SK-N-SH (cell line): ENCODE measurements at regions not wholly inside any gene's neighbourhood (a gene's known extent, or its start where the extent isn't known, plus 50 kb on each side); places are given as distances from the start of the nearest gene placed in this dataset.

ENCODE experiments used
- CTCF ChIA-PET: fragments of 300-600, 350-600 bp; formaldehyde crosslinking; extraction: SDS; loops from one replicate; lab custom pipeline; 2021; lab: Yijun Ruan, JAX
- POLR2A ChIA-PET: fragments of 350-600 bp; sonication (Branson Sonifier 250); formaldehyde crosslinking; extraction: SDS; loops from one replicate; lab custom pipeline; 2020; ENCODE audit warnings: antibody characterized with exemption, inconsistent platforms; lab: Yijun Ruan, JAX
- DNase-seq: peaks from one replicate; pipeline ENCODE4 v3.0.0; 2012
- H2AFZ ChIP-seq: fragments of 200-600 bp; sonication (generic); 2 replicates; pipeline ENCODE4 v1.8.1; 2016; ENCODE audit warnings: antibody characterized with exemption, mild to moderate bottlenecking, low read depth
- H3F3A ChIP-seq: fragments of 200-600 bp; sonication (generic); replicated peaks from 2 replicates; pipeline ENCODE3; 2016; ENCODE audit warnings: antibody characterized with exemption, mild to moderate bottlenecking; ENCODE audit not compliant: insufficient read depth
- H3K27ac ChIP-seq, 2 experiments: fragments of 200-500 bp in 1 of 2; fragments of 200-600 bp in 1 of 2; sonication (Bioruptor generic) in 1 of 2; sonication (generic), shearing (Covaris generic) in 1 of 2; 2 replicates each; pipeline versions ENCODE4 v1.5.1 to v1.6.1; 2014 to 2016; ENCODE audit warnings: low read depth in 2 of 2, inconsistent platforms in 1 of 2, low read length in 1 of 2, mild to moderate bottlenecking in 1 of 2, mixed read lengths in 1 of 2
- H3K27me3 ChIP-seq: fragments of 200-600 bp; sonication (generic), shearing (Covaris generic); 2 replicates; pipeline ENCODE4 v1.6.1; 2016; ENCODE audit warnings: mixed run types; ENCODE audit not compliant: insufficient read depth
- H3K36me3 ChIP-seq, 2 experiments: fragments of 200-500 bp in 1 of 2; fragments of 200-600 bp in 1 of 2; sonication (Bioruptor generic) in 1 of 2; sonication (generic) in 1 of 2; replicated peaks in 1 of 2; 2 replicates each; pipeline versions ENCODE3 to v1.5.1; 2014 to 2016; ENCODE audit warnings: low read length in 1 of 2, mild to moderate bottlenecking in 1 of 2; ENCODE audit not compliant: insufficient read depth in 2 of 2, control insufficient read depth in 1 of 2
- H3K4me1 ChIP-seq, 2 experiments: fragments of 200-500 bp in 1 of 2; fragments of 200-600 bp in 1 of 2; sonication (Bioruptor generic) in 1 of 2; sonication (generic), shearing (Covaris generic) in 1 of 2; 2 replicates each; pipeline versions ENCODE4 v1.5.1 to v1.6.1; 2014 to 2016; ENCODE audit warnings: low read depth in 1 of 2, low read length in 1 of 2, mixed run types in 1 of 2; ENCODE audit not compliant: insufficient read depth in 2 of 2, control insufficient read depth in 1 of 2
- H3K4me2 ChIP-seq: fragments of 200-600 bp; sonication (generic), shearing (Covaris generic); 2 replicates; pipeline ENCODE4 v1.6.1; 2017; ENCODE audit warnings: mixed run types
- H3K4me3 ChIP-seq, 2 experiments: fragments of 200-500 bp in 1 of 2; fragments of 200-600 bp in 1 of 2; sonication (Bioruptor generic) in 1 of 2; sonication (generic), shearing (Covaris generic) in 1 of 2; 2 replicates each; pipeline versions ENCODE4 v1.5.1 to v1.8.1; 2014 to 2016; ENCODE audit warnings: low read depth in 2 of 2, inconsistent platforms in 1 of 2, low read length in 1 of 2, mild to moderate bottlenecking in 1 of 2, mixed read lengths in 1 of 2, moderate library complexity in 1 of 2
- H3K79me2 ChIP-seq: fragments of 200-600 bp; sonication (generic); 2 replicates; pipeline ENCODE4 v1.8.1; 2017; ENCODE audit warnings: mild to moderate bottlenecking; ENCODE audit not compliant: insufficient read depth
- H3K9ac ChIP-seq: fragments of 200-600 bp; sonication (generic); 2 replicates; pipeline ENCODE4 v1.6.1; 2017; ENCODE audit warnings: mixed run types
- H3K9me2 ChIP-seq: fragments of 200-600 bp; sonication (generic); 2 replicates; pipeline ENCODE4 v1.6.1; 2017; ENCODE audit warnings: mixed run types
- H3K9me3 ChIP-seq: fragments of 200-600 bp; sonication (generic); 2 replicates; pipeline ENCODE4 v1.6.1; 2017; ENCODE audit warnings: mixed run types, mild to moderate bottlenecking, moderate library complexity
- H4K20me1 ChIP-seq: fragments of 200-600 bp; sonication (generic); 2 replicates; pipeline ENCODE4 v1.6.1; 2017; ENCODE audit warnings: mild to moderate bottlenecking, mixed run types; ENCODE audit not compliant: insufficient read depth
- ELF1 ChIP-seq: IDR thresholded peaks from 2 replicates; pipeline ENCODE4 v1.4.0; 2012
- EZH2phosphoT487 ChIP-seq: fragments of 200-600 bp; sonication (generic); IDR thresholded peaks from 2 replicates; pipeline ENCODE4 v1.6.1; 2017; ENCODE audit warnings: low read depth, mixed run types, mild to moderate bottlenecking, antibody characterized with exemption, moderate library complexity, borderline replicate concordance
- FOXJ3 ChIP-seq: sonication (generic); formaldehyde crosslinking; IDR thresholded peaks from 2 replicates; pipeline ENCODE4 v1.5.1; 2020; ENCODE audit warnings: mild to moderate bottlenecking, missing genetic modification reagents
- FOXM1 ChIP-seq: IDR thresholded peaks from 2 replicates; pipeline ENCODE4 v1.4.0; 2012; ENCODE audit warnings: low read depth, mild to moderate bottlenecking
- GABPA ChIP-seq: IDR thresholded peaks from 2 replicates; pipeline ENCODE4 v1.4.0; 2012; ENCODE audit warnings: low read depth, mild to moderate bottlenecking
- PBX3 ChIP-seq: IDR thresholded peaks from 2 replicates; pipeline ENCODE4; 2012
- POLR2AphosphoS5 ChIP-seq: IDR thresholded peaks from 2 replicates; pipeline ENCODE4 v1.6.1; 2012; ENCODE audit warnings: low read depth, low read length
- RAD21 ChIP-seq: IDR thresholded peaks from 2 replicates; pipeline ENCODE4 v1.6.1; 2012; ENCODE audit warnings: mild to moderate bottlenecking, low read length
- RCOR1 ChIP-seq: fragments of 150-350 bp; IDR thresholded peaks from 2 replicates; pipeline ENCODE4 v1.6.1; 2017; ENCODE audit warnings: antibody characterized with exemption, low read length
- REST ChIP-seq: IDR thresholded peaks from 2 replicates; pipeline ENCODE4 v1.6.1; 2012; ENCODE audit warnings: mild to moderate bottlenecking, low read depth, low read length, moderate library complexity
- RXRA ChIP-seq: IDR thresholded peaks from 2 replicates; pipeline ENCODE4 v1.4.0; 2012; ENCODE audit warnings: low read depth, mild to moderate bottlenecking, borderline replicate concordance
- SIN3A ChIP-seq: IDR thresholded peaks from 2 replicates; pipeline ENCODE4 v1.6.1; 2012; ENCODE audit warnings: low read depth, mild to moderate bottlenecking, low read length, moderate library complexity, borderline replicate concordance
- TEAD4 ChIP-seq: IDR thresholded peaks from 2 replicates; pipeline ENCODE4 v1.4.0; 2012; ENCODE audit warnings: mild to moderate bottlenecking, borderline replicate concordance; ENCODE audit not compliant: insufficient read depth
- USF1 ChIP-seq: IDR thresholded peaks from 2 replicates; pipeline ENCODE4 v1.4.0; 2012; ENCODE audit warnings: low read depth, borderline replicate concordance
- YY1 ChIP-seq: IDR thresholded peaks from 2 replicates; pipeline ENCODE4 v1.4.0; 2012; ENCODE audit warnings: low read depth, mild to moderate bottlenecking
- whole genome bisulfite sequencing: methylation state at CpG from one replicate; pipeline ENCODE4 v1.1.6; 2017; ENCODE audit warnings: low lambda C conversion rate; 5-methylcytosine and 5-hydroxymethylcytosine counted together
- TF ChIP-seq, protein P1 (sequence below): fragments of 150-350 bp; IDR thresholded peaks from 2 replicates; pipeline ENCODE4 v1.6.1; 2016; ENCODE audit warnings: mild to moderate bottlenecking, low read depth, low read length

DNA sequence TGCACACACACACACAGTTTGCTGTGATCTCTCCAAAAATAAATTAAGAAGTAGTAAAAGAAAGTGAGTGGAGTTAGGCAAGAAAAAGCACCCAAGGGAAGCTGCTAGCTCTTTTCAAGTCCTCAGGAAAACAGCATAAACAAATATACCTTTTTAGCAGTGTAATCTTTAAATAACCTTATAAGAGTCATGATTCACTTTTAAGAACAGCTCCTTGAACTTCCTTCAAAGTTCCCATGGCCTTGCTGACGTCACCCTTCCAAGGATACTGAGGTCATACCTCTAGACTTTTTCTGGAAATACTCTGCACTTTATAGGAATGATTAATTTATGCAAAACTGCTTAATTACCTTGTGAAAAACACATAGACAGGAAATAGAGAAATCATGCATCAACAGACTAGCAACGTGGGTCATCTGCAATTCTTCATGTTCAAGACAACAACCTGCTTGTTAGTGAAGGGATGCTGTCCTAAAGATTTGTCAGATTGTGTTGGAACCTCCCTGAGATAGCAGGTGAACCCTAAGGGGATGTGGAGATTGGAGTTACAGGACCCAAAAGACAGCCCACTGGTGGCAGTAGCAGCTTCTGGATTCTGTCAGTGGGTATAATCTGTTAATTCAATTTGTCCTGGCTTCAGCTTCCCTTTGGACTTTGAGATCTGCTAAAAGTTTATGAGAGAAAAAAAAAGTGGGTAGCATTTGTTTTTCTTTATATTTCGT lies 229.0 kb downstream of the ELAVL2 start (continued):
- no peak for TF ChIP-seq REST
- no peak for TF ChIP-seq PBX3
- no peak for TF ChIP-seq FOXM1
- no peak for TF ChIP-seq ELF1
- peak; percentile 38; the same call in 1 of the 2 replicates for TF ChIP-seq RAD21
- TF ChIP-seq, all 33 proteins: peak for 6

- H3K4me2 ChIP-seq: no peak overlapping the region
- H3K4me1 ChIP-seq: peaks cover 0 to 7% of the 10 kb centered on the region in 2 experiments; a peak in 2 of 4 replicates
- H3F3A ChIP-seq: no peaks in the 10 kb centered on the region
- H3K9me2 ChIP-seq: no peaks in the 10 kb centered on the region
- H4K20me1 ChIP-seq: no peaks in the 10 kb centered on the region
- CTCF ChIA-PET: no interaction called here
- no peak for DNase-seq
- H3K4me3 ChIP-seq: no peak overlapping the region
- H3K79me2 ChIP-seq: no peaks in the 10 kb centered on the region
- no peaks in the 10 kb centered on the region for H3K36me3 ChIP-seq
- no peak overlapping the region for H2AFZ ChIP-seq
- POLR2A ChIA-PET: no interaction called here
- no peak overlapping the region for H3K9ac ChIP-seq
- WGBS: 37% methylated on average over 2 of the region's 2 CpGs
- H3K27ac ChIP-seq: no peak overlapping the region
- no peak for TF ChIP-seq YY1
- no peak for TF ChIP-seq RCOR1
- no peaks in the 10 kb centered on the region for H3K9me3 ChIP-seq
- H3K27me3 ChIP-seq: no peaks in the 10 kb centered on the region
Observed at GRCh38 chr9:23598994-23599393, 227.0 kb downstream of the ELAVL2 start.

DNA sequence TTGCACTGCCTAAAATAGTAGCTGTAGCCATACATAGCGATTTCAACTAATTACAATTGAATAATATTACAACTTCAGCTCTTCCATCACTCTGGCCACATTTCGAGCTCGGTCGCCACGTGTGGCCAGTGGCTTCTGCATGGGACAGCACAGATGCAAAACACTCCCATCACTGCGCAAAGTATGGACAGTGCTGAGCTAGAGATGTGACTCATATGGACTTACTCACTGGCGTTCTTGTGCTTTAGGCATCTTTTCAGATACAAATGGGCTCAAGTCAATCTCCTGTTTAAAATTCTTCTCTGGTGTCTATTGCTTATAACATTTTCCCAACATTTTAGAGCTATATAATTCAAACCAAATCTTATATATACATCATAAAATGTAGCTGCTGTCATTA lies 222.7 kb downstream of the ELAVL2 start:
- H3K9me2 ChIP-seq: no peaks in the 10 kb centered on the region
- ChIA-PET CTCF (interaction anchor here (1.2 kb wide), 1 partner anchor 28 kb away, joined by 3 read pairs; no protein-coding TSS in a partner anchor), POLR2A (no interaction called here)
- H3K27ac ChIP-seq: no peak overlapping the region
- no peaks in the 10 kb centered on the region for H4K20me1 ChIP-seq
- 58% methylated on average over 7 of the region's 7 CpGs for WGBS
- H3K36me3 ChIP-seq: no peaks in the 10 kb centered on the region
- no peak overlapping the region for H3K4me2 ChIP-seq
- no peaks in the 10 kb centered on the region for H3F3A ChIP-seq
- no peaks in the 10 kb centered on the region for H3K27me3 ChIP-seq
- no peak overlapping the region for H3K9ac ChIP-seq
- no peaks in the 10 kb centered on the region for H3K79me2 ChIP-seq
- H2AFZ ChIP-seq: no peak overlapping the region
- no peak for TF ChIP-seq PBX3
- no peak for TF ChIP-seq POLR2AphosphoS5
- no peak for TF ChIP-seq YY1
- no peak for TF ChIP-seq RXRA
- no peak for TF ChIP-seq GABPA
- TF ChIP-seq USF1: no peak
- TF ChIP-seq SIN3A: no peak
- TF ChIP-seq TEAD4: no peak
- no peak for TF ChIP-seq EZH2phosphoT487
- TF ChIP-seq, protein P1, sequence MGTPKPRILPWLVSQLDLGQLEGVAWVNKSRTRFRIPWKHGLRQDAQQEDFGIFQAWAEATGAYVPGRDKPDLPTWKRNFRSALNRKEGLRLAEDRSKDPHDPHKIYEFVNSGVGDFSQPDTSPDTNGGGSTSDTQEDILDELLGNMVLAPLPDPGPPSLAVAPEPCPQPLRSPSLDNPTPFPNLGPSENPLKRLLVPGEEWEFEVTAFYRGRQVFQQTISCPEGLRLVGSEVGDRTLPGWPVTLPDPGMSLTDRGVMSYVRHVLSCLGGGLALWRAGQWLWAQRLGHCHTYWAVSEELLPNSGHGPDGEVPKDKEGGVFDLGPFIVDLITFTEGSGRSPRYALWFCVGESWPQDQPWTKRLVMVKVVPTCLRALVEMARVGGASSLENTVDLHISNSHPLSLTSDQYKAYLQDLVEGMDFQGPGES: no peak
- TF ChIP-seq FOXJ3 (CRISPR knock-in tag): no peak
- H3K9me3 ChIP-seq: no peaks in the 10 kb centered on the region
- H3K4me1 ChIP-seq: no peaks in the 10 kb centered on the region
- no peak for DNase-seq
- H3K4me3 ChIP-seq: no peak overlapping the region
